Esophagus squamous epithelium (tissue), 5 donors: ENCODE measurements at regions not wholly inside any gene's neighbourhood (a gene's known extent, or its start where the extent isn't known, plus 50 kb on each side); places are given as distances from the start of the nearest gene placed in this dataset.
"Not testable (repeated sequence)": the region's sequence is repeated elsewhere in the genome, so short reads cannot be mapped to it uniquely, and the experiment has no call there.

Source experiments
- DNase-seq: peaks from one replicate; lab custom pipeline; 2025; lab: John Stamatoyannopoulos, UW
- H3K27ac ChIP-seq, 4 donors: fragments of 200-600 bp; sonication (generic); one replicate each; pipeline ENCODE4 v1.5.1; 2016 to 2019; ENCODE audit warnings: mild to moderate bottlenecking in 1 of 4
- H3K27me3 ChIP-seq, 4 donors: fragments of 200-600 bp; sonication (generic); 1 replicate in 3 of 4; 2 replicates in 1 of 4; pipeline versions ENCODE4 v1.5.1 to v1.6.0; 2017 to 2021; ENCODE audit warnings: antibody characterized with exemption in 1 of 4
- H3K36me3 ChIP-seq, 3 donors: fragments of 200-600 bp; sonication (generic); one replicate each; pipeline ENCODE4 v1.5.1; 2016 to 2019
- H3K4me1 ChIP-seq, 3 donors: fragments of 200-600 bp; sonication (generic); one replicate each; pipeline ENCODE4 v1.5.1; 2017 to 2019
- H3K4me3 ChIP-seq, 4 donors: fragments of 200-600 bp; sonication (generic); 1 replicate in 3 of 4; 2 replicates in 1 of 4; pipeline ENCODE4 v1.5.1; 2016 to 2019; ENCODE audit warnings: mild to moderate bottlenecking in 2 of 4, moderate library complexity in 1 of 4
- H3K9me3 ChIP-seq, 3 donors: fragments of 200-600 bp; sonication (generic); one replicate each; pipeline ENCODE4 v1.5.1; 2016 to 2019
- POLR2A ChIP-seq, 4 donors: fragments of 450-650 bp; IDR thresholded peaks; one replicate each; pipeline ENCODE4 v1.6.1; 2017; ENCODE audit warnings: antibody characterized with exemption in 4 of 4, mild to moderate bottlenecking in 4 of 4, moderate library complexity in 3 of 4
- WGBS, 2 donors: methylation state at CpG; one replicate each; pipeline ENCODE4 v1.1.5; 2018; 5-methylcytosine and 5-hydroxymethylcytosine counted together
- intact Hi-C: fragments of 100-400 bp; cut with DNase I; formaldehyde crosslinking; loops from one replicate; pipeline ENCODE4 v1.15.0; 2022
- TF ChIP-seq, protein P1 (sequence below), 6 experiments: fragments of 450-650 bp in 4 of 6; fragments of 200-600 bp in 2 of 6; sonication (generic) in 2 of 6; IDR thresholded peaks; one replicate each; pipeline ENCODE4 v1.5.1; 2016 to 2019; ENCODE audit warnings: antibody characterized with exemption in 6 of 6, mild to moderate bottlenecking in 4 of 6, moderate library complexity in 4 of 6
- donor health status: DM: yes; HTN: yes; CAD: no.

DNA sequence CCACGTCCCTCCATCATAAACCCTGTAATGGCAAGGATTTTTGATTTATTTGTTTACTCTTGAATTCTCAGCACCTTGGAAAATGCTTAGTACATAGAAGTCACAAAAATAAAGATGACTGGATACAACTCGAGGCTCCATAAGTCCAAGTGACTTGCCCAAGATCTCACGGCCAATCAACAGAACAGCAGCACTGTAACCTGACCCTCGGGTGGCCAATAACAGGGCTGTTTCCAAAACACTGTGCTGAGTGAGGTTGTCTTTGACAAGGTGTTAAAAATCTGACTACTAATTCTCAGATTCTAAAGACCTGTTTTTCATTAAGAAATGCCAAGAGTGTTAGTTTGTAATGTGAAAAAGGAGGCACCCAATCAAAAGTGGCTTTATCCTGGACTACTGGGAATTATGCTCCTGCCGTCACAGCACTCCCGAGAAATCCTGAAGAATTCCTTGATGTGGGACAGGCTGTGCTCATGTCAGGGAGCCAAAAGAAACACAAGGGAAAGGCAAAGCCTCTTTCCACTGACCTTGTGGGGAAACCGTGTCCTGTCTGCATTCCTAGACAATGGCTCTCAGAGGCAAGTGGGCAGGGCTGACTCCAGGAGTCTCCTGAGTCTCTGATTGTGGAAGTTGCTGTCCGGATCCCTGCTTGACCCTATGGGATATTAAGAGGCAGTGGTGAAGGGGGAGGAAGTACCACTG lies 204.7 kb upstream of the PELI2 start:
- TF ChIP-seq POLR2A (IDR thresholded peaks at IDR 0.05) = no peak
- TF ChIP-seq, protein P1, sequence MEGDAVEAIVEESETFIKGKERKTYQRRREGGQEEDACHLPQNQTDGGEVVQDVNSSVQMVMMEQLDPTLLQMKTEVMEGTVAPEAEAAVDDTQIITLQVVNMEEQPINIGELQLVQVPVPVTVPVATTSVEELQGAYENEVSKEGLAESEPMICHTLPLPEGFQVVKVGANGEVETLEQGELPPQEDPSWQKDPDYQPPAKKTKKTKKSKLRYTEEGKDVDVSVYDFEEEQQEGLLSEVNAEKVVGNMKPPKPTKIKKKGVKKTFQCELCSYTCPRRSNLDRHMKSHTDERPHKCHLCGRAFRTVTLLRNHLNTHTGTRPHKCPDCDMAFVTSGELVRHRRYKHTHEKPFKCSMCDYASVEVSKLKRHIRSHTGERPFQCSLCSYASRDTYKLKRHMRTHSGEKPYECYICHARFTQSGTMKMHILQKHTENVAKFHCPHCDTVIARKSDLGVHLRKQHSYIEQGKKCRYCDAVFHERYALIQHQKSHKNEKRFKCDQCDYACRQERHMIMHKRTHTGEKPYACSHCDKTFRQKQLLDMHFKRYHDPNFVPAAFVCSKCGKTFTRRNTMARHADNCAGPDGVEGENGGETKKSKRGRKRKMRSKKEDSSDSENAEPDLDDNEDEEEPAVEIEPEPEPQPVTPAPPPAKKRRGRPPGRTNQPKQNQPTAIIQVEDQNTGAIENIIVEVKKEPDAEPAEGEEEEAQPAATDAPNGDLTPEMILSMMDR (IDR thresholded peaks at IDR 0.05) = no peak
- Histone ChIP-seq H3K36me3 (no peaks in the 10 kb centered on the region), H3K4me1 (peaks cover 0 to 14% (median 0%) of the 10 kb centered on the region in 3 donors), H3K9me3 (peaks cover 0 to 5% (median 0%) of the 10 kb centered on the region in 3 donors), H3K27me3 (peaks cover 0 to 60% (median 0%) of the 10 kb centered on the region in 4 donors), H3K4me3 (no peak overlapping the region), H3K27ac (peak overlapping the region in 1 of 4 donors; percentile 17)
- 52 to 62% methylated on average over 6 to 7 of the region's 8 CpGs for WGBS, 2 donors
- no peak for DNase-seq
- intact Hi-C loops = no loop called here

DNA sequence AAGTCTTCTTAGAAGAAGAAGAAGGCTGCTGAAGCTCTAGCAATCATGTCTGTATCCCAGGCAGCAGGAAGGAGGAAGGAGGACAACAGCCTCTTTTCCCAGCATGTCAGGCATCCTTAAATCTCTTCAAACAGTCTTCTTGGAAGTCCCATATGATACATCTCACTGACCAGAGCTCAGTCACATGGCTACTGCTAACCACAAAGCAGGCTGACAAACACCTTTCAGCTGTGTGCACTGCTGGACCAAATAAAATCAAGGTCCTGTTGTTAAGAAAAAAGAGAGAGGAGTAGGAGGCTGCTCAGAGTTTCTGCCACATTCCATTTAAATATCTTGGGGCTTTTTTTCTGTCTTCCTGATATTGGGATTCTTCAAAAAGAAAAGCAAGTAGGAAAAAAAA lies 203.4 kb upstream of the PELI2 start:
- no peak for DNase-seq
- intact Hi-C loops = no loop called here
- H3K4me3 ChIP-seq = no peak overlapping the region
- TF ChIP-seq, protein P1 (IDR thresholded peaks at IDR 0.05) = no peak
- no peak for TF ChIP-seq POLR2A (IDR thresholded peaks at IDR 0.05)
- peaks cover 0 to 5% (median 0%) of the 10 kb centered on the region in 3 donors for H3K9me3 ChIP-seq
- H3K27me3 ChIP-seq = peaks cover 0 to 60% (median 0%) of the 10 kb centered on the region in 4 donors
- no peak overlapping the region for H3K27ac ChIP-seq
- H3K4me1 ChIP-seq = peaks cover 0 to 14% (median 0%) of the 10 kb centered on the region in 3 donors
- H3K36me3 ChIP-seq = no peaks in the 10 kb centered on the region

DNA sequence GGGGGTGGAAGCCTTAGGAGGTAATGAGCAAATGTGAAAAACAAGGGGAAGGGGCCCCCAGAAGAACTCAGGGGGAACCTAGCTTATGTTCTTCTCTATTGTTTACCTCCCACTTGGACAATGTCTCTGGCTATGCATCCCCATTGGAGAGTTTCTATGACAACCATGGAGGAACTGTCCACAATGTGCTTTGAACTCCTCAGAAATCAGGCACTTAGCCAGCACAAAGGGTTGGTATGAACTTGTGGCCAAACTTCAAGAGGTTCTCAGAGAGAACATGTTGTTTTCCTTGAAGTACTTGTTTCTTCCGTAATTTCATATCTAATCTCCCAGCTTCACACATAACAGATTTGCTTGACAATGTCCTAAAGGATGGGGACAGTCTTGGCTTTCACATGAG lies 202.8 kb upstream of the PELI2 start:
- TF ChIP-seq, protein P1 (IDR thresholded peaks at IDR 0.05) = no peak
- no peak for TF ChIP-seq POLR2A (IDR thresholded peaks at IDR 0.05)
- H3K9me3 ChIP-seq = peaks cover 0 to 5% (median 0%) of the 10 kb centered on the region in 3 donors
- H3K27ac ChIP-seq = no peak overlapping the region
- WGBS, 2 donors = 71 to 92% methylated on average over 1 of the region's 1 CpG
- no peak overlapping the region for H3K4me3 ChIP-seq
- peaks cover 0 to 14% (median 0%) of the 10 kb centered on the region in 3 donors for H3K4me1 ChIP-seq
- no peak for DNase-seq
- no peaks in the 10 kb centered on the region for H3K36me3 ChIP-seq
- peaks cover 0 to 54% (median 0%) of the 10 kb centered on the region in 4 donors for H3K27me3 ChIP-seq
- intact Hi-C loops = no loop called here

DNA sequence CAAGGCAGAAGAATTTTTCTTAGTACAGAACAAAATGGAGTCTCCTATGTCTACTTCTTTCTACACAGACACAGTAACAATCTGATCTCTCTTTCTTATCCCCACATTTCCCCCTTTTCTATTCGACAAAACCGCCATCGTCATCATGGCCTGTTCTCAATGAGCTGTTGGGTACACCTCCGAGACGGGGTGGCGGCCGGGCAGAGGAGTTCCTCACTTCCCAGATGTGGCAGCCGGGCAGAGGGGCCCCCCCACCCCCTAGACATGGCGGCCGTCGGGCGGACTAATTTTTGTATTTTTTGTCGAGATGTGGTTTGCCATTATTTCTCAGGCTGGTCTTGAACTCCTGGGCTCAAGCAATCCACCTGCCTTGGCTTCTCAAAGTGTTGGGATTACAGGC lies 198.4 kb upstream of the PELI2 start:
- DNase-seq, H3K4me1 ChIP-seq, H3K36me3 ChIP-seq, H3K27ac ChIP-seq, H3K9me3 ChIP-seq, intact Hi-C loops, H3K4me3 ChIP-seq: not testable (repeated sequence)
- H3K27me3 ChIP-seq = peaks cover 0 to 40% (median 0%) of the 10 kb centered on the region in 4 donors
- WGBS, 2 donors = 88 to 94% methylated on average over 13 of the region's 13 CpGs

DNA sequence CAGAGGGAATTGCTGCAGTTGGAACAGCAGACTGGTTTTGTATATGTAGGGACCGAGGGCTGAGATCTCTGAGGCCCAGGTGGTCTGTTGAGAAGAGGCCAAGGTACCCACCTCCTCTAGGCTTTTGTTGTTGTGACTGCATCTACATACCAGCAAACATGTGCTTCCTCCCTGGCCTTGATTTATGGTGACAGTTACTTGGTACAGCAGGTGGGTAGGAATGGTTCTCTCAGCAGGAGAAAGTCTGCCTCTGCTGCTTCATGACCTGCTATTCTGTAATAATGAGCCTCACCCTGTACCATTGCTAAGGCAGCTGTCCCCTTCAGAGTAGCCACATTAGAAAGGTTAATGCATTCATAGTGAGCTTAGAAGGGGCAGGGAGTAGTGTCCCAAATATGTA lies 196.7 kb upstream of the PELI2 start:
- DNase-seq = no peak
- Histone ChIP-seq H3K9me3 (peaks cover 0 to 4% (median 0%) of the 10 kb centered on the region in 3 donors), H3K36me3 (no peaks in the 10 kb centered on the region), H3K4me3 (no peak overlapping the region), H3K27ac (no peak overlapping the region), H3K27me3 (peaks cover 0 to 30% (median 0%) of the 10 kb centered on the region in 4 donors), H3K4me1 (no peaks in the 10 kb centered on the region)
- intact Hi-C loops = no loop called here
- 55 to 67% methylated on average over 1 of the region's 1 CpG for WGBS, 2 donors
- TF ChIP-seq POLR2A (IDR thresholded peaks at IDR 0.05) = no peak
- TF ChIP-seq, protein P1 (IDR thresholded peaks at IDR 0.05) = no peak
